PC-9 (cell line): ENCODE measurements at regions not wholly inside any gene's neighbourhood (a gene's known extent, or its start where the extent isn't known, plus 50 kb on each side); places are given as distances from the start of the nearest gene placed in this dataset.

ENCODE experiments used
- BruUV-seq: library from RNA; stranded (reverse); fragments of 400-500 nt; replicated peaks from 2 replicates; lab custom pipeline; 2021; lab: Mats Ljungman, UMichigan
- CTCF ChIA-PET: fragments of 300-600 bp; sonication (Branson Sonifier 250); formaldehyde crosslinking; loops from one replicate; lab custom pipeline; 2022; ENCODE audit warnings: antibody characterized with exemption; lab: Charles Lee
- POLR2A ChIA-PET: fragments of 300-600 bp; sonication (Branson Sonifier 250); formaldehyde crosslinking; loops from one replicate; lab custom pipeline; 2022; ENCODE audit warnings: antibody characterized with exemption; ENCODE audit not compliant: unreplicated experiment; lab: Charles Lee
- DNase-seq, 2 experiments: peaks; one replicate each; pipeline versions ENCODE4 v3.0.0 to v3.0.0-alpha.2; 2015 to 2022; ENCODE audit warnings: mixed read lengths in 1 of 2
- H2AFZ ChIP-seq: fragments of 200-600 bp; sonication (generic); 2 replicates; pipeline ENCODE4 v1.8.1; 2017; ENCODE audit warnings: antibody characterized with exemption
- H3F3A ChIP-seq: fragments of 200-600 bp; sonication (generic); 2 replicates; pipeline ENCODE4 v1.8.1; 2017; ENCODE audit warnings: antibody characterized with exemption, mild to moderate bottlenecking, low read depth; ENCODE audit not compliant: insufficient read depth
- H3K27ac ChIP-seq: fragments of 200-600 bp; sonication (generic); 2 replicates; pipeline ENCODE4 v1.6.1; 2016; ENCODE audit warnings: mixed run types
- H3K27me3 ChIP-seq: fragments of 200-600 bp; sonication (generic); 2 replicates; pipeline ENCODE4 v1.6.1; 2016; ENCODE audit warnings: low read depth, mixed run types; ENCODE audit not compliant: insufficient read depth
- H3K36me3 ChIP-seq: fragments of 200-600 bp; sonication (generic); 2 replicates; pipeline ENCODE4 v1.6.1; 2016; ENCODE audit warnings: low read depth, mixed run types
- H3K4me1 ChIP-seq: fragments of 200-600 bp; sonication (generic); replicated peaks from 2 replicates; pipeline ENCODE4 v1.6.1; 2016; ENCODE audit warnings: mixed run types; ENCODE audit not compliant: insufficient read depth
- H3K4me2 ChIP-seq: fragments of 200-600 bp; sonication (generic); 2 replicates; pipeline ENCODE4 v1.6.1; 2017; ENCODE audit warnings: mixed run types
- H3K4me3 ChIP-seq: fragments of 200-600 bp; sonication (generic); 2 replicates; pipeline ENCODE4 v1.6.1; 2016; ENCODE audit warnings: mixed run types
- H3K79me2 ChIP-seq: fragments of 200-600 bp; sonication (generic); 2 replicates; pipeline ENCODE4 v1.6.1; 2017; ENCODE audit warnings: low read depth, mixed run types
- H3K9me2 ChIP-seq: fragments of 200-600 bp; sonication (generic); 2 replicates; pipeline ENCODE4 v1.8.1; 2017; ENCODE audit warnings: mild to moderate bottlenecking; ENCODE audit not compliant: insufficient read depth
- H3K9me3 ChIP-seq: fragments of 200-600 bp; sonication (generic); 2 replicates; pipeline ENCODE4 v1.8.1; 2016; ENCODE audit warnings: low read depth; ENCODE audit not compliant: insufficient read depth
- H4K20me1 ChIP-seq: fragments of 200-600 bp; sonication (generic); 2 replicates; pipeline ENCODE4 v1.8.1; 2017; ENCODE audit not compliant: insufficient read depth
- CTCF ChIP-seq: fragments of 200-600 bp; sonication (generic); conservative IDR thresholded peaks from 2 replicates; pipeline ENCODE4 v1.6.1; 2017; ENCODE audit warnings: mixed run types, antibody characterized with exemption, mild to moderate bottlenecking, moderate library complexity
- EZH2 ChIP-seq: fragments of 200-600 bp; sonication (generic); IDR thresholded peaks from 2 replicates; pipeline ENCODE4 v1.8.0; 2017; ENCODE audit warnings: antibody characterized with exemption, low read depth
- intact Hi-C: fragments of 100-400 bp; cut with micrococcal nuclease; formaldehyde crosslinking; loops from one replicate; pipeline ENCODE4 v1.10.0; 2022; ENCODE audit not compliant: unreplicated experiment

GRCh38 chr18:24991141-24992060, 360.6 kb downstream of the ZNF521 start:
- Histone ChIP-seq H3K27ac (no peak overlapping the region), H3K4me2 (no peak overlapping the region)
- CTCF ChIA-PET: no interaction called here

DNA sequence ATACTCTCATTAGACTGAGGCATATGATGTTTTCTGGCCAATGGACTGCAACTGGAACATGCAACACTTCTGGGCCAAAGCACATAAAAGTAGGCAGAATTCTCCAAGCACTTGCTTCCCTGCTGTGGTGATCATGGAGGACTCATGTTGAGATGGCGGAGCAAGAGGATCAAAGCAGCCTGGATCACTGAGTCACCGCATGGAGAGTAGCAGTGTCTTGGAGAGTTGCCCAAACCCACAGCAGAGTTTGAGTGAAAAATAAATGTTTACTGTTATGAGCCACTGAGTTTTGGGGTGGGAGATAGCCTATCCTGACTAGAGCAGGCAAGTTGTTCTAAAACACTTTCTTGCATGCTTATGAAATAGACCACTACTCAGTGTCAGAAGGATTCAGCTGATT, 359.5 kb downstream of the ZNF521 start:
- Histone ChIP-seq H3K79me2 (no peaks in the 10 kb centered on the region), H3K4me1 (no peaks in the 10 kb centered on the region), H3K4me3 (no peak overlapping the region), H3K36me3 (no peaks in the 10 kb centered on the region), H3K27me3 (no peaks in the 10 kb centered on the region), H2AFZ (no peak overlapping the region), H3K9me2 (no peaks in the 10 kb centered on the region), H3K27ac (no peak overlapping the region), H4K20me1 (no peaks in the 10 kb centered on the region), H3F3A (no peaks in the 10 kb centered on the region), H3K9me3 (no peaks in the 10 kb centered on the region), H3K4me2 (no peak overlapping the region)
- TF ChIP-seq CTCF (no peak), EZH2 (no peak)
- POLR2A ChIA-PET: no interaction called here
- intact Hi-C loops: no loop called here
- CTCF ChIA-PET: no interaction called here
- BruUV-seq: no TSS peak
- no peak for DNase-seq

More at GRCh38 chr18:24991141-24992060, 360.6 kb downstream of the ZNF521 start:
- Histone ChIP-seq H3K4me1 (no peaks in the 10 kb centered on the region), H3F3A (no peaks in the 10 kb centered on the region), H3K27me3 (no peaks in the 10 kb centered on the region), H3K9me3 (no peaks in the 10 kb centered on the region), H3K9me2 (no peaks in the 10 kb centered on the region), H3K4me3 (no peak overlapping the region), H2AFZ (no peak overlapping the region), H3K36me3 (no peaks in the 10 kb centered on the region), H4K20me1 (no peaks in the 10 kb centered on the region), H3K79me2 (no peaks in the 10 kb centered on the region)
- intact Hi-C loops: no loop called here
- POLR2A ChIA-PET: no interaction called here
- BruUV-seq: no TSS peak
- TF ChIP-seq EZH2 (no peak), CTCF (no peak)
- no peak for DNase-seq

DNA sequence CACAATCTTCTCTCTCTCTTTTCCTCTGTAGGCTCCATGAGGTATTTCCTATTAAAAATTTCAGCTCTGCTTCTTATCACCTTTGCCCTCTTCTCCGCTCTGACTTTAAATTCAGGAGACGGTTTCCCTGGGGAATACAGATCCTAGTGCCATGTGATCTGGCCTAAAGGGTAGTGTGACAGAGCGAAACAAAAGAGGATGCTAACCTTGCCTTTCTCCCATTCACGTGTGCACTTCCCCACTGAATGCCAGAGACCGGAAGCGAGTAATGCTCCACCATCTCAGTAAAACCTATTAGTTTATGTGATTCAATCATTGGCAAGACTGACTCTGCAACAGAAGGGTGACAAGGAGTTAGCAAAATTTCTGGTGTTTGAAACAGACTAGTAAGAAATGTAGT, 358.3 kb downstream of the ZNF521 start:
- no peaks in the 10 kb centered on the region for H3K27me3 ChIP-seq
- H2AFZ ChIP-seq: no peak overlapping the region
- H3K9me3 ChIP-seq: no peaks in the 10 kb centered on the region
- H3K4me1 ChIP-seq: no peaks in the 10 kb centered on the region
- no peak overlapping the region for H3K4me2 ChIP-seq
- CTCF ChIA-PET: no interaction called here
- no peaks in the 10 kb centered on the region for H3F3A ChIP-seq
- TF ChIP-seq EZH2 (no peak), CTCF (no peak)
- no peak overlapping the region for H3K4me3 ChIP-seq
- H4K20me1 ChIP-seq: no peaks in the 10 kb centered on the region
- H3K79me2 ChIP-seq: no peaks in the 10 kb centered on the region
- BruUV-seq: no TSS peak
- no peaks in the 10 kb centered on the region for H3K36me3 ChIP-seq
- POLR2A ChIA-PET: no interaction called here
- no peak for DNase-seq
- no peak overlapping the region for H3K27ac ChIP-seq
- intact Hi-C loops: no loop called here
- H3K9me2 ChIP-seq: no peaks in the 10 kb centered on the region
